Stimulated activated CD4-positive, alpha-beta T cell treated with anti-CD3 and anti-CD28 coated beads, Interleukin-15, amount 100 ng/mL, for 24 hours (primary cell): ENCODE measurements at regions not wholly inside any gene's neighbourhood (a gene's known extent, or its start where the extent isn't known, plus 50 kb on each side); places are given as distances from the start of the nearest gene placed in this dataset.
"Not testable (repeated sequence)": the region's sequence is repeated elsewhere in the genome, so short reads cannot be mapped to it uniquely, and the experiment has no call there.

Experiments used
- DNase-seq: peaks from one replicate; pipeline ENCODE4 v3.0.0-alpha.2; 2020

DNA sequence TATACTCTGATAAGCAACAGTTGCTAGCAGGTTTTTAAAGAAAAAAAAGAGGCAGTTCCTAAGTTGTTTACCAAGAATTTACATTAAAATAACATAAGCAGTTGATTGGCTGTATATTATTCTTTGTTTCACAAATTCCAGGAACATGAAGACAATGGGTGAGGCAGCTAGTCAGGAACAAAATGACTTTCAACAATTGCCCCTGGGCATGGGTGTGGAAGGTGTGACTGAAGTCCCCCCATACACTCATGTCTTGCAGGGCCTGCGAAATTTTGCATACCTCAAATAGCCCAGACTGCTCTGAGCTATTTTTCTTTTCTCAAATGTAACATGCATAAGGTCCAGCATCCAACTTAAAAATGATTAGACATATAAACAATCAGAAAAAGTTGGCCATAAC lies 267.2 kb upstream of the DIO3 start:
- DNase-seq: no peak

GRCh38 chr14:101299781-101300180 lies 261.5 kb upstream of the DIO3 start:
- not testable (repeated sequence) for DNase-seq

DNA sequence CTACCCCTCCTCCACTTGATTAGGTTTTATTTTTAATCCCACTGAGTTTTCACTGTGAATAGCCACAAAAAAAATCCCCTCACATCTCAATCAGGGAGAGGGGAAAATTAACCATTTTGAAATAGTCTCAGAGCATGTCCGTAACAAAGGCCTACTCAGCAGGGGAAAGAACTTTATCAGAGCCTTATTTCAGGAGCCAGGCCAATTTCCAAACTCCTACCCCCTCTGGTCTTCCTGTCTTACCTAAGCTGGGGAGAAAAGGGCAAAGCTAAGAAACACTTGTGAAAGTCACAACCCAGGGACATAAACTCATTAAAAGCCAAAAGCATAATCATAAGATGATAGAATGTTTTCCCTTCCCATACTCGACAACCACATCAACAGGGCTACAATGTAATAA lies 260.3 kb upstream of the DIO3 start:
- no peak for DNase-seq

DNA sequence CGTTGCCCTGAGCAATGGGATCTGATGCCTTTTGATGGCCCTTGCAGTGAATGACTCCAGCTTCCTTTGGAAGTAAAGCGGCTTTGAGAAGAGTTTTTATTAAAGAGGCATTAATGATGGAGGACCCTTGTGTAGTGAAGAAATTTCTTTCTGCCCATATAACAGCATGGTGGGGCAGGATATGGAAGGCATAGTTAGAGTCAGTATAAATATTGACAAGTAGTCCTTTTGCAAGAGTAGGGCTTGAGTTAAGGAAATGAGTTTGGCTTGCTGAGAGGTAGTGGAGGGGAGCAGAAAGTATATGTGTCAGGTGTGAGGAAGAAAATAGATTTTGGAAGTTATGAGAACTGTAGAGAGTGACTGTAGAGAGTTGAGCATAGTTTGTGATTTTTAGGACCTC lies 254.1 kb upstream of the DIO3 start:
- not testable (repeated sequence) for DNase-seq

- DNase-seq: not testable (repeated sequence)
Measured at GRCh38 chr14:101311186-101311585, 250.1 kb upstream of the DIO3 start.

GRCh38 chr14:101313268-101313667 lies 248.0 kb upstream of the DIO3 start:
- no peak for DNase-seq

DNA sequence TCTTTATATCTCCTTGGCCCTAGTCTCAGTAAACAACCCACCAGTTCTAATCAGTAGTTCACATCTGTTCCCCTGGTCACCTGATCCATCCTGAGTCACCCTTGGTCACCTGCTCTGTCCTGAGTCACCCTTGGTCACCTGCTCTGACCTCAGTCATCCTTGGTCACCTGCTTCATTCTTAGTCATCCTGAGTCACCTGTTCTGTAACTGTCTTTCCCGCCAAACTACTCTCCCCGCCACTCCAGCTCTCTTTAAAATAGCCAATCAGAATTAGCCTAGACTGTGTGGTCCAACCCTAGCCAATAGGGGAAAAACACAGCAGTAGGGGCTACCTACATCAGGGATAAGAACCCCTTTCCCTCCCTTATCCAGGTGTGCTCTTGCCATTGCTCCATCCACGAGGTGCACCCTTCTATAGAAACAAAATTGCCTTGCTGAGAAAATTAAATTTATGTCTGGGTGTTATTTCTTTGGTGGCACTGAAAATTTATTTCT lies 245.4 kb upstream of the DIO3 start:
- no peak for DNase-seq

- DNase-seq: no peak
Measured at GRCh38 chr14:101318271-101318670, 243.0 kb upstream of the DIO3 start.

- no peak for DNase-seq
Measured at GRCh38 chr14:101320396-101320795, 240.9 kb upstream of the DIO3 start.

DNA sequence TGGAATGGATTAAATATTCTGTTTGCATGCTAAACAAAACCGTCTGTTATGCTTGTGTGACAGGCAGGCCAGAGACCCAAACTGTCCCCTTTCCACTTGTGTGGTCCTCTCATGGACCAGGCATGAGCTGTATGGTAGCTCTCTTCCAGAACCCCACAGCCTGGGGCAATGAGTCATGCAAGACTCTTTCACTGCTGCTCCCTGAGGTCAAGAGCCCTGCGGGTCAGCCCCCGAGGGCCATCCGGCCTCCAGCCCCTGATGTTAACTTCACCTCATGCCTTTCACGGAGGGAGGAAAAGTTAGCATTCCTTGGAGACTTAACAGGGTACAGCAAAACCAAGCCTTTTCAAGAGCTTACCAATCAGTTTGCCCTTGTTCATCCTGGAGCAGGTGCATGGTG lies 239.1 kb upstream of the DIO3 start:
- no peak for DNase-seq

GRCh38 chr14:101323111-101323510 lies 238.2 kb upstream of the DIO3 start:
- DNase-seq: no peak

GRCh38 chr14:101323614-101324235 lies 237.6 kb upstream of the DIO3 start:
- not testable (repeated sequence) for DNase-seq

DNA sequence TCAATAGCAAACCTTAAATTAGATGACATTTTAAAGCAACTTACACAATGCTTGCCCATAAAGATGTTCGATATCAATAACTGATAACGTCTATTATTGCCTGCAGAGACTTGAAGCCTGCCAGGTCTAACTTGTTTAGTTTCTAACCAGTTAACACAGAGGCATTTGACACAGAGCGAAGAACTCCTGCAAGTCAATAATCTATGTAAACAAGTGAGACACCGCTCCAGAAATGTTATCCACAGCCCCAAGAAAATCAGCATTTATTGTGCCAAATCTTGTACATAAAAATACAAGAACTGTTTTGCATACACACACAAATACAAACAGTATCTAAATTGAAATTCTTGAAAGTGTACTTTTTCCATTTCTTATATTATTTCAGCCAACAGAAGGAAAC lies 236.0 kb upstream of the DIO3 start:
- no peak for DNase-seq

- DNase-seq: no peak
Measured at GRCh38 chr14:101328412-101329028, 232.8 kb upstream of the DIO3 start.

DNA sequence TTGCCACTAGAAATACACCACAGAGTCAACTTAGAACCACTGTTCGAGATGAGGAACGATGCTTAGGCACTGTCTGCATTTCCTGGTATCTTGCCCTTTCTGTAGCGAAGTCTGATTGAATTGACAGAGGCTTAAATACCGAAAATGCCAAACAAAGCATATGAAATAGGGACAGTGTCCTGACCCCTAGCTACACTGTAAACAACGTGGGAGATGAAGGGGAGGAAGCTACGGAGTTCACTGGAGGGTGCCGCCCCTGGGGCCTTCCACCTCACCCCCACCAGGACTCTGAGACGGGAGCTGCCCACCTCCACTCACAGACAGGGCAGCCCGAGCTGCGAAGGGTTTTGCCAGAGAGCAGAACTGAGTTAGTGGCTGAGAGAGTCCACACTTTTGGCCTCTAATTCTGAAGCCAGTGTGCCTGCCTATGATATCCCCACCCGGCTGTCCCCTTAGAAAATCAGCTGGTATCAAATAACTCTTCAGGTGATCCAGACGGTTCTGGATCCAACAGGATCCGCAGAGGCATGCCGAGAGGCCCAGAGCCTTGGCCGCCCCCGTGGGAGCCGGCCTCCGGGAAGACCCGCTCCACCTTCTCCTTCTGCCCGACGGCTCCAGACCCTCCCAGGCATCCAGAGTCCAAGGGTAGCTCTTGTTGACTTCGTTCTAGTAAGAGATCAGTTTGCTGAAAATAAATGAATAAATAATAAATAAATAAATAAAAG lies 230.7 kb upstream of the DIO3 start:
- DNase-seq: no peak

DNA sequence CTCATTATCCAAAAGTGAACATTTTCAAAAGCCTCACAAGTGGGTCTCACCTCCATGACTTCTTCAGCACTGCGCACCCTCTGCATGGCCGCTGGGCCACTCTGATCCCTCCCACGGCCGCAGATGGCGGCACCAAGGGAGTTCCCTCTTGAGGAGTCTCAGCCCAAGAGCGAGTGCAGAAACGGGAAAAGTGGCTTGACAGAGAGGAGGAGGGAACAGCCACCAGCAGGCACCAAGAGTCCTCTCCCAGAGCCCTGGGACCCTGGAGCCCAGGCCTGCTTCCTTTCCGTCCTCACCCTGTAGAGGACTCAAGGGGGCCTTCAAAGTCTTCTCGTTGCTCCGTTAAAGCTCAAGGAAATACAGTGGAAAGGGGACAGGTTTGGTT lies 230.2 kb upstream of the DIO3 start:
- no peak for DNase-seq

DNA sequence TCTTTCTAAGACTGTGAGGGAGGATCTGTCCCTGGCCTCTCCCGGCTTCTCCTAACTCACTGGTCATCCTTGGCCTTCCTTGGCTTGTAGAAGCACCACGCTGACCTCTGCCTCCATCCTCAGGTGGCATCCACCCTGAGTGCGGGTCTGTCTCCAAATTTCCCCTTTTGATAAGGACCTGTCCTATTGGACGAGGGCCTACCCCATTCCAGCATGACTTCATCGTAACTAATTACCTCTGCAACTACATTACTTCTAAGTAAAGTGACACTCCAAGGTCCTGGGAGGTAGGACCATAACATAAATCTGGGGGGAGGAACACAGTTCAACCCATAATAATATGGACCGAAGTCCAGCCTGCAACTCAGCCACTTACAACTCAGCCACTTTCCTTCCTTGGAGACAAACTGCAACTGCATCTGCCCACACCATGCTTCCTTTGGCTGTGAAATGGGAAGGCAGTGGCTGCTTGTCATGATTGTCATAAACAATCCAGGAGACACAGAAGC lies 229.6 kb upstream of the DIO3 start:
- DNase-seq: no peak

DNA sequence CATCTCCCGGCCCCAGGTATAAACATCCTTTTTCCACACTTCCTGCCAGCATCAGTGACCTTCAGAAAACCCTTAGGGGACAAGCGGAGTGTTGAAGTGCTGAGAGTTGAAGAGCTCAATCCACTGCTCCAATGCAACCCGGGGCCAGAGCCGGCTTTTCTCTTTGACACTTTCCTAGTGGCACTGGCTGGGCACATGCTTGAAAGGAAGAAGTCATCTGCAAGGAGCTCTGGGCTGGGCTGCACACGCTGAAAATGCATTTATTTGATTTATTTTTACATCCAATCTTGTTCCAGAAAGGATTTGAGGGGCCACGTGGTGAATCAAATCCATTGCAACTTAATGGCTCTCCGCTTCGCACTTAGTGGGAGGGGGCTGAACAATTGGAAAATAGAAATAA lies 229.0 kb upstream of the DIO3 start:
- no peak for DNase-seq

DNA sequence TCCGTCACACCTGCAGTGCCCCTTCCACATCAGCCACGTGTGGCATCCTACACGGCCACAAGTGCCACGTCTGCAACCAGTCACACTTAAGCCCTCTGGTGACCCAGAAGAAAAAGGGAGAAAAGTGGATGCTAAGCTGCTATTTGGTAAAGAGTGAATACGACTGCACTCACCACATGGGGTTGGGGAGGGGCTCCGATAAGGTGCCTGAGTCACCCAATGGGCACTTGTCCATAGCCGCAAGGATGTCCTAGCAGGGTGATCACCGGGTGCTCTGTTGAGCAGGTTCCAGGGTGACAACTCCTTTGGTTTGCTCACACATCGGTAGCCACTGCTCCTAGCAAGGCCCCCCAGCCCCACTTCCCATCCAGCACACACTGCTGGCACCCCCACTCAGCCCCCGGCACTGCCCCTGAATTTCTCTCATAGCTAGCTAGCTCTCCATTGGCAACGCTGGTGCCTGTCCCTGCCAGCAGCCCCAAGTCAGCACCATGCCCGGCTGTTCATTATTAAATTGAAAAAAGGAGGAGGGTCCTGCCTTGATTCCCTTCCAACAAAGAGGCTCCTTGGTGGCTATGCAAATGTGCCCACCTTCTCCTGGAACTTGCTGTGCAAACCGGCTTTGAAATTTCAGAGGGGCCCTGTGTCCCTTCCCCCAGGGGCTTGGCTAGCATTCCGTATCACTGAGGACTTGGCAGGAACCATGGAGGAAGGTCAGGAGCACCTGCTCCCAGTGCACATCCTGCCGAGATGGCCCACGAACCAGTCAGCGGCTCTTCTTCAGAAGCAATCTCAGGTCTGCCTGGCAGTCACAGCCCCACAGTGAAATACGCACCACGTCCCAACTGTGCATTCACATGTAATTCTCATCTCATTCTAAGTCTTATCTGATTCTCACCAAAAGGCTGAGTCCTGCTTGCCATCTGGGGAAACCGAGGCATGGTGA lies 227.7 kb upstream of the DIO3 start:
- no peak for DNase-seq

DNA sequence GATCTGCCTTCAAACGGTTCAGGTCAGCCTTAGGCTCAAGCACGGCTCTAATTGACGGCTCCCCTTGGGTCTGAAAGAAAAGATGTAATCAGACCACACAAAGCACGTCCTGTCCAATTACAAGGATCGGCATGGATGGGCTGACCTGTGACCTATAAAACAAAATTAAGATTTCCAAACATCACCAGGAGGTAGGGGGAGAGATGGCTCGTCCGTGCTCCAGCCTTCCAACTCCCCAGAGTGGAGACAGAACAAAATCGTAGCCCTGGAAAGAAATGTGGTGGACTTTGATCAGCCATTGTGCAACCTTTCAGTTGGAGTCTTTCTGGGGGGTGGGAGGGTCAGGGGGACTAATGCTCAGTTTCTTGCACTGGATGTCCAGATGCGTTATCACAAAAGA lies 226.6 kb upstream of the DIO3 start:
- DNase-seq: no peak

- DNase-seq: no peak
Measured at GRCh38 chr14:101335061-101335661, 226.1 kb upstream of the DIO3 start.

DNA sequence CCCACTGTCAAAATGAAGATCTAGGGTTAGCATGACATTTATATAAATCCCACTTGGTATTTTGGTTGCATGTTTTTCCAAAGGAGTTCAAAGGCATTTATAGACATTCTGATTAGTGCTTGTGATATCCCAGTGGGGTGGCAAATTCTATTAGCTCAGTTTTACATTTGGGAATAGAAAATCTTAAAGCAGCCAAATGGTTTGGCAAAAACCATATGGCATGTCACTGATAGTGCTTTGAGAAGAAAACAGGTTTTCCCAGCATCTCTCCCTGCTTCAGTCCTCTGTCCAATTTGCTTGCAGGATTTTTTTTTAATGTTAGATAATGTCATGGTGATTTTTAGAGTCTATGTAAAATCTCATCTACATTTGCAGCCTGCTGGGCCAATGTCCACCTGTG lies 225.1 kb upstream of the DIO3 start:
- no peak for DNase-seq

- no peak for DNase-seq
Measured at GRCh38 chr14:101337053-101337452, 224.2 kb upstream of the DIO3 start.
